GM21367 (cell line): ENCODE measurements at regions not wholly inside any gene's neighbourhood (a gene's known extent, or its start where the extent isn't known, plus 50 kb on each side); places are given as distances from the start of the nearest gene placed in this dataset.

Experiments
- ATAC-seq: cut with Tn5 transposase; IDR thresholded peaks from one replicate; pipeline ENCODE4 v1.9.1; 2021; ENCODE audit not compliant: unreplicated experiment

DNA sequence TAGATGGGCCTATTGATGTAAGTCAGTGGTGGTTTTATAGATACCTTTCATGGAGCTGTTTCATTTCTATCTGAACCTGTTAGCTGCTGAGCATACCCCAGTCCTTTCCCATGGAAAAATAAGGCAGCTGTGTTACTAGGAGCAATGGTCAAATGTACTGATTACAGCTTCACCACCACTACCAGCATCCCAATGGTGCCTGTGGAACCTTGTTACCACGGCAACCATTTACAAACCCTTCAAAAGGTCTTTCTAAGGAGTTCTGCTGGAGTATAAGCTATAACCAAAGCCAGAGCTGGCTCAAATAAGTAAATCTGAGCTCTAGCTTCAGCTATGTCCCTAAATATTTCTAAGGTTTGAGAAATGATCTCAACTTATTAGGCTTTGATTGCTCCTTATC is 133.4 kb upstream of the ACP3 start:
- no peak for ATAC-seq

DNA sequence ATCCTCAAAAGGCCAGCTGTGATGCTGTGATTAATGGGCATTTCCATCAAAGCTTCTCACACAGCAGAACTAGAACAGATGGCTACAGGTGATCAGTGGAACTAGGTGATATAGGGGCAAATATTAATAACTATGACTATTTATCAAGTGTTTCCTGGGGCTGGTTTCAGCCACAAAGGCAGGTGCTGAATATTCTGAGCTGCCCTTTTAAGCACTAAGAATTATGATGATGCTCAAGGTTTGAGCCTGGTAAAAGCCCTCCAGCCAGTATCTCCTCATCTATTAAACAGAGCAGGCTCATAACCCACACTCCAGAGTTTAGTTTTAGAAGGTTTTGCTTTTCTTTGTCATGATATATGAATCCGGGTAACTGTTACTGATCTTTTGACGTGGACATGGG is 129.5 kb upstream of the ACP3 start:
- ATAC-seq: no peak

DNA sequence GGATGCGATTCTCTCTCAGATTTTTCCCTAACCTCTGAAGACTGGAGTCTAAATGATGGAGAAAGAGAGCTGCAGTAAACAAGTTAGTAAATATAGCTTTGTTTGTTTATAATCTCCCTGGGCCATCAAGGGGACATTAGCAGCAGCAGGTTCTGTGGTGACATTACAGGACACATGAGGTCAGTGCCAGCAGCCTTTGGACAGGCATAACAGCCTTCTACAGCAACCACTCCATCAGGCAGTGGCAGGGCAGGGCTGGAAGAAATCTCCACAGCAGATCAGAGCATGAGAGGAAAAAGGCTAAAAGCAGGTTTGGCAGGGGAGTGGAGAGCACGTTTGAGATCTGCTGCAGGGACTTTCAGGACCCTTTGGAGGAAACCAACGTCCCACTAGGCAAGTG is 127.6 kb upstream of the ACP3 start:
- ATAC-seq: no peak

DNA sequence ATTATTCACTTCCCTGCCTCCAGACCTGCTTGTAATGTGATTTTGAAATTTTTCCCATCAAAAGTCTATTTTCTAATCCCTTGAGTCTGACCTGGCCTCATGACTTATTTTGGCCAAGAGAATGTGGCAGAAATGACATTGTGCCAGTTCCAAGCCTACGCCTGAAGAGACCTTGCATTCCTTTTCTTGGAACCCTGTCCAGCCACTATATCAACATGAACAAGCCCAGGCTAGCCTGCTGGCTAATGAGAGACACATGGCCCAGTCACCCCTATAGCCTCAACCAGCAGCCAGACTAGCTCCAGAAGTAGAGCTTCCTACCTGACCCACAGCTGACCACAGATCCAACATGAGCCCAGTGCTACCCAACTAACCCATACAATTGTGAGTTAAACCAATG is 121.1 kb upstream of the ACP3 start:
- no peak for ATAC-seq

DNA sequence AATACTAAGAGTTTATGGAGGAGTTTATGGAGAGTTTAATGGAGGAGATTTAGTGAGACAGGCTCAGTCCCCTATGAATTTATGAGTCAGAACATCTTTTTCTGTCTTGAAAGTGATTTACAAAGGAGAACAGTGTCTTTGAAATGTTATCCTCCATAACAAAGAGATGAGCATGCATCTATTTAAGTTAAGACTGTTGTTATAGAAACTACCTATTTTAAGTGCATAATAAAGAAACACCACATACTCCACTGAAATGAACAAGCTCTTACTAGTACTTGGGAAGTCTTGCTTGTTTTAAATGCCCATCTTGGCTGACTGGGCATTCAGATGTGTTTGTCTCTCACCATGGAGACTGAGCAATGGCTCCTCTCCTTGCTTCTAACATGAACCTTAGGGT is 118.7 kb upstream of the ACP3 start:
- ATAC-seq: no peak

DNA sequence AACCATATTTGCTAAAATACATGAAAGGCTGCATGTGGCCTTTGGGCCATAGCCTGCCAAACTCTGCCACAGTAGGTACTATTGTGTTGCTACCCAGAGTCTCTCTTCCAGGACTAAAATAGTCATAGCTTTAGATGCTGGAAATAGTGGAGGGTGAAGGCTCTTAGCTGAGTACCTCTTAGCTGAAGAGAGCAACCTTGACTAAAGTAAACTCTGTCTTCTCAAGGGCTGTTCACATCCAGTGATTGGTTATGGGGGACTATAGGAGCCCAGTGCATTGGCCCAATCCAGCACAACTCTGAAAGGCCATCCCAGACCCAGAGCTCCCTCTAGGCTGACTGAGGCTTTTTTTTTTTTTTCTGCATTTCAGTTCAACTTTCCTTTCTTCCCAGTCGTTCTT is 117.8 kb upstream of the ACP3 start:
- no peak for ATAC-seq

DNA sequence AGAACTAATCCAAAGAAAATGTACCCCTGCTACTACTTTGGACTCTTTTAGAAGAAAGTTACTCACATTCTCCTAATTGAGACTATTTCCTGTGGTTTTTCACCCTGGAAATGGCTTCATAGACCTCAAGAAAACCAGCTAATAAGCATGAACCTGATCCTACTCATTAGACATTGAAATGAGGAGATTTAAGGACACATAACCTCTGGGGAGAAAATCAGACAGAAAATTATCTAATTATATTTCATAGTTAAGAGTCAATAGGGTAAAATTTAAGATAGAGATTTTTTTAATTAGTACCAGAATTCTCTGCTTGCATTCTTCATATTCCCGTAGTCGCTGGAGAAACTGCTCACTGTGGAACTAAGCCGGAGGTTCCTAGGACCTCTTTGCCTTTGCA is 114.6 kb upstream of the ACP3 start:
- ATAC-seq: no peak

DNA sequence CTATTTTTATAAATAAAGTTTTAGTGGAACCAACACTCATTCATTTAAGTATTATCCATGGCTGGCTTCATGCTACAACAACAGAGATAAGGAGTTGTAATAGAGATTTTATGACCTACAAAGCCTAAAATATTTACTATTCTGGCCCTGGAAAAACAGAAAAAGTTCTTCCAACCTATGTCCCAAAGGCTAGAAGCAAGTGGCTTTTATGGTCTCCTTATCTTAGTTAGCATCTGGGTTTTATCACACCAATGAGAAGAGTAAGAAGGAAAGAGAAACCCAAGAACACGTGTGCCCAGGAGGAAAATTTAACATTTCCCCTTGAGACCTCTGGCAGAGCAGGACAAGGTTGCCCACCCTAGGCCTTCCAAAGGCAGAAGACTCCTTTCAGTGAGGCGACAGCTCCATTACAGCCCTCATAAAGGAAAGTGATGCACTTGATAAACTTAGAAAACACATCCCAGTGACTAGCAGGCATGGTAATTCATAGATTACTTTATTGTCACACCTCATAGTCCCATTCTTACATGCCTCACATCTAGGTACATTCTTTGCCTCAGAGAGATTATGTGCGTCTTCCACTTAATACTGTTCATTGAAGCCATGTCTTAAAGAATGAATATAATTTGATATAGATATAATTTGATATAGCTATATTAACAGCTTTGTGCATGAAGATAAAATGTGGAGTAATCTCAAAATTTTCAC is 113.2 kb upstream of the ACP3 start:
- no peak for ATAC-seq

DNA sequence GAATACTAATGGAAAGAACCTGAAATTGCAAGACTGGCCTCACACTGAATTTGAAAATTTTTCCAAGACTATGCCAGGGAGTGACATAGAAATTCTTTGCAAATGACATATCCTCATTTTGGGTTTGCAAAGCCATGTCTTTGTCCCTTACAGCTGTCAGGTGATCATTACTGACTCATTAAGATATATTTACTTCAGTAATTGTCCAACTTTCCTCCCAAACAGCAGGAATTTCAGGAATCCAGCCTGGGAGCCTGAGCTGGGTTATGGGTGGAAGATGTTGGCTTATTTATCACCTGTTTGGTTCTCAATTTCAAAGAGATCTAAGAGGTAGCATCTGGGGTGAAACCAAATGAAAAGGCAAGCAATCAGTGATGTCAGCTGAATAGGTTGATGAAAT is 111.6 kb upstream of the ACP3 start:
- ATAC-seq: no peak

DNA sequence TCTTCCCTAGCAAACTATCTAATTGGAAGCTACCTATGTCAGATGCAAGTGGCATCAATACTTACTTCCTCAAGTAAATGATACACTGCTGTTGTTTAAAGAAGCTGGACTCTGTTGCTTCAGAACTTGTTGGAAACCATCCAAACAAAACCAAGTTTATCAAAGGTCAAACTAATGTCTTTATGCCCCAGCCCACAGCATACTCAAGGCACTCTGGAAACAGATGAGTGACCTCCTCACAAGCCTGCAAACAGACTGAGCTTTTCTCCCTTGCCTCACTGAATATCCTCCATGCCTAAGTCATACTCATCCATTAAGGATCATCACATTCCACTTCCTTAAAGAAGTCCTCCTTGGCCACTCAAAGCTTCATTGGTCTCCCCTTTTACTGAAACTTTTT is 107.4 kb upstream of the ACP3 start:
- no peak for ATAC-seq

DNA sequence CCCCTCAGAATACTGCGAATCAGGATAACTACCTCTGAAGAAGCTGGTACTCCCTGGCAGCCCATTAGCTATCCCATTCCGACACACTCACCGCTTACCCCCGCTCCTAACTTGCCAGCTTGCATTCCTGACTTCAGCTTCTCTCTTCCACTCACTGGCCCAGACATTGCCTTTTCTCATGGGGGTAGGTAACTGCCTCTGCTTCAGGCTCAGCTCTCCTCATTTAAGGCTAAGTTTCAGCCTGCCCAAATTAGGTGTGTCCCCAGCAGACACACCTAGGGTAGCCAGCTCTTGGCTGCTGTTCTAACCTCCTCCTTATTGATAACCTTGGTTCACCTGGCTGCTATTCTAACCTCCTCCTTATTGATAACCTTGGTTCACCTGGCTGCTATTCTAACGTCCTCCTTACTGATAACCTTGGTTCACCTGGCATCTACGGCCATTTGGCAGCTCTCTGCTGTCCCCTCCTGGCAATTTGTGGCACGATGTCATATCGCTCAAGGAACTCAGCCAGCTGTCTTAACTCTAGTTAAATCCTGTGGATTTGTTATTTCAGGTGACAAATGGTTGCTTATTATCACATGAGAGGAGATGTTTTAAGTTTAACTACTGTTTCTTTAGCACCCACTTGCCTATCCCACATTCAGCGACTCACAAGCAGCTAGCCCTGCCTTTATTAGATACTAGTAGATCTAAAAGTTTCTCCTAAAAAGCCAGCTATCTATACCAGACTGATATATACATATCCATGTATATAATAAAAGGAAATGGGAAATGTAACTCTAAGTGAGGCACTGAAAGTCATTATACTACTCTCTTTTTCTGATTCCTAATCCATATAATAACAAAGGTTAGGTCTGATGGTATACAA is 106.5 kb upstream of the ACP3 start:
- no peak for ATAC-seq

DNA sequence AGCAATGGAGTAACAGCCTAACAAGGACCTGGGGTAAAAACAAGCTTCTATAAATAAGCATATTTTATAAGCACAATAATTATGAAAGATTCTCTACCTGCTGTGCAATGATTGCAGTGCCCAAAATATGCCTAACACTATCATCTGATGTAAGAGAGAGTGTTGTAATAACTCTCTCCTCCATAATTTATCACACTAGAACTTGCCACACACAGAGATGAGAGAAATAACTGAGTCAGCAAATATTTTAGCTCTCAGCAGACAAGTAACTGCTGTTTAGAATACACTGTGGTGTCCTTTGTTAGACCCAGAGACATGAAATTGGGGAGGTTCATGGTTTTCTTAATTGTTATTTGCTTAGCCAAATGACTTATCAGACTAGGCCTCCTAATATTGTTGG is 105.3 kb upstream of the ACP3 start:
- ATAC-seq: no peak

DNA sequence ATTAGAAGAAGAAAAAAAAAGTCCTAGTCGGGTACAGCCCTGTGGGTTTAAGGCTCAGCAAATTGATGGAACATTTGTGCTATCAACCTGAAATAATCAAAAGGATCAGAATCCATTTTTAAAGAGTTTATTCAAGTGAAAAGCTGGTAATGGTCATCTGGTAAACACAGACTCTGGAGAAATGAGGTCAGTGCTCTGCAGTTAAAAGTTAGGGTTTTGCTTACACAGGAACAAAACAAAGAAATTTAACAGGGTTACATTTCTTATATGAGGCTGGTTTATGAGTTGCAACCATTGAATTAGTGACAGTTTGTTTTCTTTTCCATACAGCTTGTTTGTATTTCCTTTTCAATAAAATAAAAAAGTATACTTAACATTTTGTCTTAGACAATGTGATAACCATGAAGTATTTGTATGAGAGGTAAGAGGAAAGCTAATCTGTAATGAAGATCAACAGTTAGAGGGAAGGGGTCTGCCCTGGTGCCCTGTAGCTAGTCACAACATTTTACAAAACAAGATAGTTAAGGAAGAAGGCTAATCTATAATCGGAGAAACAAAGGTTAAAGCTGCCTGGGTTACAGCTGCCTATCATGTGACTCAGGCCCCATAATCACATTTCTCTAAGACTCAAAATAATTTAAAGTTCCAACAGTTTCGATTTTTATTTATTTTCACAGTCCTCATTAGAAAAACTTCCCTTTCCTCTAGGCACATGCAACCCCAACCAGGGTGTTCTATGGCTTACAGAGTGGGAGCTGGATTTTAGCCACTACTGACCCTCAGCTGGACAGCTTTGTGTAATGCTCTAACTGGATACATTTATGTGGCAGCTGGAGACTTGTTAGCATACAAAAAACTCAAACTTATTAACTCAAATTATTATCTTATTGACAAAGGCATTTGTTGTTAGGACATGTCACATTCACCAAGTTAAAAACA is 98.1 kb upstream of the ACP3 start:
- no peak for ATAC-seq

DNA sequence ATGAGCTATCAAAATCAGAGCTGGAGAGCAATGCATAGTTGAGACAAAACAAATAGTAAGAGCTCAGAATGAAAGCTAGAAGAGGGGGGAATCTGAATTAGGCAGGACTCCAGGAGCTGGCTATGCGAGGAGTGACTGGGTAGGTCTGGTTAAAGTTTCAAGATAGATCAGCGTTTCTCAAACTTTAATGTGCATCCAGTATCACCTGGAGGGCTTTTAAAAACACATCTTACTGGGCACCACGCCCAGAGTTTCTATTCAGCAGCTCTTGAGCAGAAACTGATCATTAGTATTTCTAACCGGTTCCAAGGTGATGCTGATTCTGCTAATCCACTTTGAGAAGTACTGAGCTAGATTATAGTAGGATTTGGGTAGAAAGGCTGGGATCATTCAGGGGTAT is 96.2 kb upstream of the ACP3 start:
- ATAC-seq: no peak

DNA sequence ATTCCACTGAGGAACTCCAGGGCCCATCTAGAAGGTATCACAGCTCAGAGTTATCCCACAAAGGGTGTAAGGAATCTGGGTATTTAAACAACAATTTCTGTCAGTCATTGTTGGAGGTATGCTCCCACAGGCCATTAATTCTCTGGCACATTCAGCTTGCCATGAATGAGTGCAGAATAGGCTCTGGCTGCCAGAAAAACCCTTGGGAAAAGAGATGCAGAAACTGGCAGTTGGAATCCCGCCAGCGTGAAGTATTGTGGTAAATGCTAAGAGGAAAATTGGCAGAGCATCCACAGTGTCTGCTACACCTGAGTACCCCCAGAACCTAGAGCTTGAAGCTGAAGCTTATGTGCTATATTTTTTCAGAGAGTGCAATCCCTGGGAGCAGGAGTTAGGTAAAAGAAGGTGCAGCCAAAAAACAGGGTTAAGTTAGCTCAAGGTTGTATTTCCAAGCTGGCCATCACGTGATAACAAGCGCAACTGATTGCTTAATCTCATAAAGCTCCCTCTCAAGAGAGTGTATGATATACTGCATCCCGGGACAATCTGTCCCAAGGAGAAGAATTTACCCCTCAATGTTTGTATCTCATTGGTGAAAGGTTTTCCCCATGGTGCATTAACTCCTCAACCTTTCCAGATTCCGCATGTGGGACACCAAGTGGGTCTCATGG is 94.2 kb upstream of the ACP3 start:
- no peak for ATAC-seq

DNA sequence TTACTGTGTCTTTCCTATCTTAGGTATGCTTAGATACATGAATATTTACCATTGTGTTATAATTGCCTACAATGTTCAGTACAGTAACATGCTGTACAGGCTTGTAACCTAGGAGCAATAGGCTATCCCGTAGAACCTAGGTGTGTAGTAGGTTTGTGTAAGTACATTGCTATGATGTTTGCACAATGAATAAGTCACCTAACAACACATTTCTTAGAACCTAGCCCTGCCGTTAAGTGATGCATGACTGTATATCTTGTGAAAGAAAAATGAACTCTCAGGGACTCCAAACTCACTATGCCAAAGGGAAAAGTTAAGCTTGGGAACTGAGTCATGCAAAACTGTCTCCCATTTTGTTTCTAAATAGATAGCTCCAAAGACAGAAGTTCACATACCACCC is 91.5 kb upstream of the ACP3 start:
- ATAC-seq: no peak

DNA sequence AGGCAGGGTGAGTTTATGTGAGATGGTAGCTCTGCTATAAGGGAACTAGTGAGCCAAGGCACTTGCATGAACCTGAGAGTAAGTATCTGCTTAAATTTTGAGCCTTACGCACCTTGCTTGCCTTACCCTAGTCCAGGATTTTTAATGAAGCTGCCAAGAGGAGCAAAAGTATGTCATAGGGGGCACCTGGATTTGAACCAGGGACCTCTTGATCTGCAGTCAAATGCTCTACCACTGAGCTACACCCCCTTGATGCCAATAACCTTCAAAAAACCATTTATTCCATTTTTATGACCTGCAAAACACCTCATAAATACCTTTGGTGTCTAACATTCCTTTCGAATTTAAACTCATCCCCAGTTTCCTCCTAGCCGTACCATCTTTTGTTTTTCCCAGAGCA is 88.3 kb upstream of the ACP3 start:
- no peak for ATAC-seq

DNA sequence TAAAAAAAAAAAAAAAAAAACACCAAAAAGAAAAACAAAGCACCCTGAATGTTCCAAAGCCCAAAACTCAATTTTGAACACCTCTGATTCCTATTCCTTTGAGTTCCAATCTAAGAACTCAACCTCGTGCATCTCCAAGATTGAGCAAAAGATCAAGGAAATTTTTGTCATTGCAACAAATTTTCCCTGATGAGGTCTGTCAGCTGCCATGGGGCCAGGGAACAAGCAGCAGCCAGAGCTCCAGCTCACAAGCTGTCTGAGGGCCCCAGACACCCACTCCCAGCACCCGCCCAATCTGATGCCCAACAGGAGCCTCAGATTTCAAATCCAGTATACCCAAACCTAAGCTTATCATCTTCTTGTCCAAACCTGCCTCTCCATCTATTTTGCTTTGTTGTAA is 87.6 kb upstream of the ACP3 start:
- ATAC-seq: no peak

DNA sequence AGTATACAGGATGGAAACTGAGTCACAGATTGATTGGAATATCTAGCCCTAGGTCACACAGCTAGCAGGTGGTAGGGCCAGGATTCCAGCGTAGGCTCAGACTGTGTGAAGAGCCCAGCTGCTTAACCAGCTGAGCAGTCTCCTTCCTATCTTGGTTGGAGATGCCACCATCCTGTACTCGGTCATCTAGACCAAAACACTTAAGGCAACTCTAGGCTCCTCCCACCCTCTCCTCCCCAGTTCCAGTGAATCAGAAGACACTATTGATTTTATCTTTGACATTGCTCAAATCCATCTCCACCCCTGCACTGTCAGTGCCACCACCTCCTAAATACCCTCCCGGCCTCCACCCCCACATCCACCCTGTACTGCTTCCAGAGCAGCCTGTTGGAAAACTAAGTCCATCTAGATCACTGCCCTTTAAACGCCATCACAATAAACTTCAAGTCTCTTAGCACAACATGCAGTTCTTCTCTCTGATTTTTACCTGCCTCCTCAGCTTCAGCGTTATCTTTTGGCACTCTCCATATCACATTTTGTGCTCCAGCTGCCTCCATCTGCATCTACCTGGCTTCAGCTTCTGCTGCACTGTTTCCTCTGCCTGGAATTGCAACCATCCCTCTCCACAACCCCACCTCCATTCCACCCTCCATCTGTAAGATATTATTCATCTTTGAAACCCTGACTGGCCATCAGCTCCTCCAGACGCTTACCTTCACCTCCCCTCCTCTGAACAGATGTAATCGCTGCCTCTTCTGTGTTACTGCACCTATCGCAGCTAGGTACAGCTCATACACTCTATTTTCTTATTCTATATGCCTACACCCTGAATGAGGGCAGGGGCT is 86.8 kb upstream of the ACP3 start:
- ATAC-seq: no peak

DNA sequence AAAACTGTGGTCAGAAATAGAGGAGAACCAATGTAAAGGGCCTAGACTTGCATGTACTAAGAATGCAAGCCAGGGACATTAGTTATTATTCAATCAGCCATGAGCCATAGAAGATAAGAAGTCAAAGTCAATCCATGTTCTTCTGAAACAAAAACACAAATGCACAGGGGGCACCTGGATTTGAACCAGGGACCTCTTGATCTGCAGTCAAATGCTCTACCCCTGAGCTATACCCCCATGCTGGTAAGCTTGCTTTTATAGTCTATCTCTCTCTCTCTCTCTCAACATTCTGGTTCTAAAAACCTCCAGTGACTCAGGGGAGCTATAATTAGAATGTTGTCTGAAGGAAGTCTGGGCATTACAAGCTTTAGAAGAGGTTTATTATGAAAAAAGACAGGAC is 85.6 kb upstream of the ACP3 start:
- no peak for ATAC-seq
